WTC11 (cell line): ENCODE measurements at regions not wholly inside any gene's neighbourhood (a gene's known extent, or its start where the extent isn't known, plus 50 kb on each side); places are given as distances from the start of the nearest gene placed in this dataset.

Experiments used
- ATAC-seq: fragments of 200-7000 bp; cut with Tn5 transposase; 2 replicates; pipeline ENCODE4 v1.10.0; 2021; ENCODE audit warnings: mild to moderate bottlenecking, moderate library complexity
- CTCF ChIA-PET: fragments of 300-600 bp; sonication (Branson Sonifier 250); formaldehyde crosslinking; loops from one replicate; lab custom pipeline; 2021; ENCODE audit warnings: antibody characterized with exemption; lab: Charles Lee
- POLR2A ChIA-PET: fragments of 350-600 bp; sonication (Branson Sonifier 250); formaldehyde crosslinking; loops from one replicate; lab custom pipeline; 2021; ENCODE audit warnings: antibody characterized with exemption; lab: Charles Lee
- DNase-seq: peaks from one replicate; pipeline ENCODE4 v3.0.0; 2021; ENCODE audit warnings: low spot score
- H3K27ac Mint-ChIP-seq: 2 replicates; pipeline ENCODE4 v1.8.0; 2021; ENCODE audit warnings: mixed read lengths
- H3K27me3 Mint-ChIP-seq: 2 replicates; pipeline ENCODE4 v1.8.0; 2021; ENCODE audit warnings: low read depth, mild to moderate bottlenecking, moderate library complexity, mixed read lengths
- H3K36me3 Mint-ChIP-seq: 2 replicates; pipeline ENCODE4 v1.8.0; 2021; ENCODE audit warnings: mixed read lengths
- H3K4me1 Mint-ChIP-seq: 2 replicates; pipeline ENCODE4 v1.8.0; 2022; ENCODE audit warnings: mixed read lengths
- H3K4me3 Mint-ChIP-seq: 2 replicates; pipeline ENCODE4 v1.8.0; 2021; ENCODE audit warnings: mild to moderate bottlenecking, moderate library complexity, mixed read lengths
- H3K9me3 Mint-ChIP-seq: 2 replicates; pipeline ENCODE4 v1.8.0; 2021; ENCODE audit warnings: mixed read lengths
- ATF3 ChIP-seq: sonication (generic); formaldehyde crosslinking; conservative IDR thresholded peaks from 2 replicates; pipeline ENCODE4 v1.8.1; 2022; ENCODE audit warnings: mild to moderate bottlenecking, missing genetic modification reagents
- CREB1 ChIP-seq: sonication (generic); formaldehyde crosslinking; IDR thresholded peaks from 2 replicates; pipeline ENCODE4 v1.8.0; 2023; ENCODE audit warnings: mild to moderate bottlenecking, missing genetic modification reagents
- CREM ChIP-seq: sonication (generic); formaldehyde crosslinking; IDR thresholded peaks from 2 replicates; pipeline ENCODE4 v1.8.1; 2022; ENCODE audit warnings: mild to moderate bottlenecking, missing genetic modification reagents, moderate library complexity
- ESRRA ChIP-seq: sonication (generic); formaldehyde crosslinking; IDR thresholded peaks from 2 replicates; pipeline ENCODE4 v1.8.1; 2022; ENCODE audit warnings: mild to moderate bottlenecking, missing genetic modification reagents, borderline replicate concordance
- FOXP1 ChIP-seq: sonication (generic); formaldehyde crosslinking; IDR thresholded peaks from 2 replicates; pipeline ENCODE4 v1.8.0; 2022; ENCODE audit warnings: missing genetic modification reagents, mild to moderate bottlenecking, moderate library complexity, borderline replicate concordance
- HMGXB4 ChIP-seq: sonication (generic); formaldehyde crosslinking; IDR thresholded peaks from 2 replicates; pipeline ENCODE4 v1.8.1; 2023; ENCODE audit warnings: mild to moderate bottlenecking, moderate library complexity, missing genetic modification reagents
- MLX ChIP-seq: sonication (generic); formaldehyde crosslinking; IDR thresholded peaks from 2 replicates; pipeline ENCODE4 v1.8.1; 2023; ENCODE audit warnings: mild to moderate bottlenecking, missing genetic modification reagents, moderate library complexity
- MXD4 ChIP-seq: fragments of 250-450 bp; sonication (Bioruptor Pico); IDR thresholded peaks from 2 replicates; pipeline ENCODE4 v1.8.0; 2021; ENCODE audit warnings: mild to moderate bottlenecking, moderate library complexity, borderline replicate concordance
- NFATC4 ChIP-seq: fragments of 250-450 bp; sonication (Bioruptor Pico); IDR thresholded peaks from 2 replicates; pipeline ENCODE4 v1.9.0; 2021; ENCODE audit warnings: mild to moderate bottlenecking
- NFE2L1 ChIP-seq: sonication (generic); formaldehyde crosslinking; IDR thresholded peaks from 2 replicates; pipeline ENCODE4 v1.8.1; 2023; ENCODE audit warnings: missing genetic modification reagents
- RORB ChIP-seq: fragments of 250-450 bp; sonication (Bioruptor Pico); IDR thresholded peaks from 2 replicates; pipeline ENCODE4 v1.9.0; 2021; ENCODE audit warnings: mild to moderate bottlenecking
- ZBTB21 ChIP-seq: sonication (generic); formaldehyde crosslinking; IDR thresholded peaks from 2 replicates; pipeline ENCODE4 v1.8.1; 2023; ENCODE audit warnings: mild to moderate bottlenecking, missing genetic modification reagents, borderline replicate concordance
- ZNF317 ChIP-seq: sonication (generic); formaldehyde crosslinking; IDR thresholded peaks from 2 replicates; pipeline ENCODE4 v1.8.1; 2023; ENCODE audit warnings: low read depth, mild to moderate bottlenecking, moderate library complexity, missing genetic modification reagents, borderline replicate concordance
- ZNF416 ChIP-seq: fragments of 250-450 bp; sonication (Bioruptor Pico); IDR thresholded peaks from 2 replicates; pipeline ENCODE4 v1.9.0; 2021; ENCODE audit warnings: mild to moderate bottlenecking, inconsistent platforms
- ZNF425 ChIP-seq: fragments of 250-450 bp; sonication (Bioruptor Pico); conservative IDR thresholded peaks from 2 replicates; pipeline ENCODE4 v1.9.0; 2021; ENCODE audit warnings: mild to moderate bottlenecking
- ZNF671 ChIP-seq: fragments of 250-450 bp; sonication (Bioruptor Pico); IDR thresholded peaks from 2 replicates; pipeline ENCODE4 v1.8.0; 2021; ENCODE audit warnings: mild to moderate bottlenecking
- ZSCAN18 ChIP-seq: fragments of 250-450 bp; sonication (Bioruptor Pico); IDR thresholded peaks from 2 replicates; pipeline ENCODE4 v2.1.2; 2022; ENCODE audit warnings: mild to moderate bottlenecking, moderate library complexity
- TF ChIP-seq, protein P1 (sequence below): sonication (generic); formaldehyde crosslinking; IDR thresholded peaks from 2 replicates; pipeline ENCODE4 v1.8.1; 2022; ENCODE audit warnings: low read depth, mild to moderate bottlenecking, moderate library complexity, missing genetic modification reagents, borderline replicate concordance
- TF ChIP-seq, protein P2 (sequence below): fragments of 250-450 bp; sonication (Bioruptor Pico); IDR thresholded peaks from 2 replicates; pipeline ENCODE4 v1.9.0; 2021; ENCODE audit warnings: mild to moderate bottlenecking, borderline replicate concordance

GRCh38 chr1:209427277-209427676, 156.2 kb upstream of the CAMK1G start:
- DNase-seq = no peak
- peaks cover 29% of the 10 kb centered on the region for H3K36me3 Mint-ChIP-seq
- H3K9me3 Mint-ChIP-seq = 0 out of 2 replicates have a peak, but pooled peaks cover 4% of the 10 kb centered on the region
- TF ChIP-seq CREM (CRISPR knock-in tag) (no peak), CREB1 (CRISPR knock-in tag) (no peak), HMGXB4 (CRISPR knock-in tag) (no peak), ZNF425 (no peak), FOXP1 (CRISPR knock-in tag) (no peak), ZNF671 (CRISPR knock-in tag) (no peak)
- TF ChIP-seq, protein P1, sequence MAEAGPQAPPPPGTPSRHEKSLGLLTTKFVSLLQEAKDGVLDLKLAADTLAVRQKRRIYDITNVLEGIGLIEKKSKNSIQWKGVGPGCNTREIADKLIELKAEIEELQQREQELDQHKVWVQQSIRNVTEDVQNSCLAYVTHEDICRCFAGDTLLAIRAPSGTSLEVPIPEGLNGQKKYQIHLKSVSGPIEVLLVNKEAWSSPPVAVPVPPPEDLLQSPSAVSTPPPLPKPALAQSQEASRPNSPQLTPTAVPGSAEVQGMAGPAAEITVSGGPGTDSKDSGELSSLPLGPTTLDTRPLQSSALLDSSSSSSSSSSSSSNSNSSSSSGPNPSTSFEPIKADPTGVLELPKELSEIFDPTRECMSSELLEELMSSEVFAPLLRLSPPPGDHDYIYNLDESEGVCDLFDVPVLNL (CRISPR knock-in tag) = no peak
- ATAC-seq = no peak
- H3K27me3 Mint-ChIP-seq = peaks cover 8% of the 10 kb centered on the region; the same call in 1 of the 2 replicates
- H3K4me3 Mint-ChIP-seq = peak overlapping the region; percentile 89
- ChIA-PET POLR2A (no interaction called here), CTCF (interaction anchor here (1.0 to 1.9 kb wide), 5 partner anchors 8 to 149 kb away, joined by 3 to 17 read pairs (median 3); no protein-coding TSS in a partner anchor)
- H3K27ac Mint-ChIP-seq = peak overlapping the region; percentile 69; the same call in 1 of the 2 replicates
- H3K4me1 Mint-ChIP-seq = peaks cover 83% of the 10 kb centered on the region

DNA sequence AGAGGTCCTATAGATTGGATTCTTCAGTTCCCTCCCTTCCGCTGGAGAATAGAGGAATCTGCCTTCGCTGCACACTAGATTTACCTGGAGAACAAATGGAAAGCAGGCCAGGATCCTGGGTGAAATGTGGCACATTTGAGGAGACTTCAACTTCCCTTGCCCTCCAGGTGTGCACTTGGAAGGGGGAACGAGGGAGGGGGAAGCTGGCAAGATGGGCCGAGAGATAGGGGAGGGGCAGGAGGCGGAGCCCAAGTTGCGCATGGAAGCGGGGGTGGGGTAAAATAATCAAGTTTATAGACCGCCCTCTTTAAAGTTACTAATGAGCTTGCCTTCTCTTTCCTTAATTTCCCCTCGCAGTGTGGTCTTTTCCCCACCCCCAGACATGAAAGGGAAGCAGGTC, 155.7 kb upstream of the CAMK1G start:
- H3K27me3 Mint-ChIP-seq = peaks cover 4% of the 10 kb centered on the region; the same call in 1 of the 2 replicates
- 0 out of 2 replicates have a peak, but pooled peaks cover 4% of the 10 kb centered on the region for H3K9me3 Mint-ChIP-seq
- peak overlapping the region; percentile 95 for H3K27ac Mint-ChIP-seq
- DNase-seq (peak; percentile 55), ATAC-seq (peak; percentile 42)
- peaks cover 29% of the 10 kb centered on the region for H3K36me3 Mint-ChIP-seq
- peak overlapping the region; percentile 89 for H3K4me3 Mint-ChIP-seq
- peaks cover 83% of the 10 kb centered on the region for H3K4me1 Mint-ChIP-seq
- TF ChIP-seq MLX (CRISPR knock-in tag) (no peak), MXD4 (CRISPR knock-in tag) (no peak), ATF3 (CRISPR knock-in tag) (no peak), ZBTB21 (CRISPR knock-in tag) (no peak; the same call in 1 of the 2 replicates), ZNF317 (no peak), NFE2L1 (CRISPR knock-in tag) (no peak), ESRRA (CRISPR knock-in tag) (no peak), ZNF416 (no peak), NFATC4 (no peak), ZSCAN18 (CRISPR knock-in tag) (no peak), RORB (CRISPR knock-in tag) (no peak)
- TF ChIP-seq, protein P2, sequence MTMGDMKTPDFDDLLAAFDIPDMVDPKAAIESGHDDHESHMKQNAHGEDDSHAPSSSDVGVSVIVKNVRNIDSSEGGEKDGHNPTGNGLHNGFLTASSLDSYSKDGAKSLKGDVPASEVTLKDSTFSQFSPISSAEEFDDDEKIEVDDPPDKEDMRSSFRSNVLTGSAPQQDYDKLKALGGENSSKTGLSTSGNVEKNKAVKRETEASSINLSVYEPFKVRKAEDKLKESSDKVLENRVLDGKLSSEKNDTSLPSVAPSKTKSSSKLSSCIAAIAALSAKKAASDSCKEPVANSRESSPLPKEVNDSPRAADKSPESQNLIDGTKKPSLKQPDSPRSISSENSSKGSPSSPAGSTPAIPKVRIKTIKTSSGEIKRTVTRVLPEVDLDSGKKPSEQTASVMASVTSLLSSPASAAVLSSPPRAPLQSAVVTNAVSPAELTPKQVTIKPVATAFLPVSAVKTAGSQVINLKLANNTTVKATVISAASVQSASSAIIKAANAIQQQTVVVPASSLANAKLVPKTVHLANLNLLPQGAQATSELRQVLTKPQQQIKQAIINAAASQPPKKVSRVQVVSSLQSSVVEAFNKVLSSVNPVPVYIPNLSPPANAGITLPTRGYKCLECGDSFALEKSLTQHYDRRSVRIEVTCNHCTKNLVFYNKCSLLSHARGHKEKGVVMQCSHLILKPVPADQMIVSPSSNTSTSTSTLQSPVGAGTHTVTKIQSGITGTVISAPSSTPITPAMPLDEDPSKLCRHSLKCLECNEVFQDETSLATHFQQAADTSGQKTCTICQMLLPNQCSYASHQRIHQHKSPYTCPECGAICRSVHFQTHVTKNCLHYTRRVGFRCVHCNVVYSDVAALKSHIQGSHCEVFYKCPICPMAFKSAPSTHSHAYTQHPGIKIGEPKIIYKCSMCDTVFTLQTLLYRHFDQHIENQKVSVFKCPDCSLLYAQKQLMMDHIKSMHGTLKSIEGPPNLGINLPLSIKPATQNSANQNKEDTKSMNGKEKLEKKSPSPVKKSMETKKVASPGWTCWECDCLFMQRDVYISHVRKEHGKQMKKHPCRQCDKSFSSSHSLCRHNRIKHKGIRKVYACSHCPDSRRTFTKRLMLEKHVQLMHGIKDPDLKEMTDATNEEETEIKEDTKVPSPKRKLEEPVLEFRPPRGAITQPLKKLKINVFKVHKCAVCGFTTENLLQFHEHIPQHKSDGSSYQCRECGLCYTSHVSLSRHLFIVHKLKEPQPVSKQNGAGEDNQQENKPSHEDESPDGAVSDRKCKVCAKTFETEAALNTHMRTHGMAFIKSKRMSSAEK (CRISPR knock-in tag) = no peak
- ChIA-PET POLR2A (no interaction called here), CTCF (interaction anchor here (1.0 to 1.9 kb wide), 9 partner anchors 8 to 148 kb away, joined by 3 to 17 read pairs (median 3); no protein-coding TSS in a partner anchor)
